AG09309 (cell line): ENCODE measurements at regions not wholly inside any gene's neighbourhood (a gene's known extent, or its start where the extent isn't known, plus 50 kb on each side); places are given as distances from the start of the nearest gene placed in this dataset.
A peak's percentile ranks its signal among the peaks of the same experiment; 100 is the strongest.

Experiments
- DNase-seq: peaks from one replicate; pipeline ENCODE4 v3.0.0-alpha.2; 2010; ENCODE audit warnings: low read depth
- H3K4me3 ChIP-seq: 2 replicates; pipeline ENCODE4 v1.5.1; 2011; ENCODE audit warnings: mild to moderate bottlenecking, low read depth, low read length, moderate library complexity; ENCODE audit not compliant: control insufficient read depth
- CTCF ChIP-seq: IDR thresholded peaks from 2 replicates; pipeline ENCODE4 v1.5.1; 2011; ENCODE audit warnings: mild to moderate bottlenecking, low read depth, low read length, inconsistent platforms; ENCODE audit not compliant: insufficient read depth, control insufficient read depth; ENCODE audit errors: missing control alignments

- DNase-seq: no peak
- no peak for TF ChIP-seq CTCF
- no peak overlapping the region for H3K4me3 ChIP-seq
Observed at GRCh38 chr2:55115761-55116597, 65.7 kb upstream of the RTN4 start.

GRCh38 chr2:55114597-55114996 lies 64.3 kb upstream of the RTN4 start:
- H3K4me3 ChIP-seq: no peak overlapping the region
- TF ChIP-seq CTCF: no peak
- no peak for DNase-seq

- no peak for DNase-seq
- no peak for TF ChIP-seq CTCF
- H3K4me3 ChIP-seq: no peak overlapping the region
Observed at GRCh38 chr2:55114082-55114481, 63.8 kb upstream of the RTN4 start.

- peak; percentile 6 for TF ChIP-seq CTCF
- H3K4me3 ChIP-seq: no peak overlapping the region
- DNase-seq: no peak
Observed at GRCh38 chr2:55112229-55113031, 62.2 kb upstream of the RTN4 start.

- no peak for TF ChIP-seq CTCF
- DNase-seq: peak; percentile 91
- no peak overlapping the region for H3K4me3 ChIP-seq
Observed at GRCh38 chr2:55111570-55112228, 61.4 kb upstream of the RTN4 start.

GRCh38 chr2:55111230-55111569 lies 60.9 kb upstream of the RTN4 start:
- no peak overlapping the region for H3K4me3 ChIP-seq
- DNase-seq: no peak
- TF ChIP-seq CTCF: no peak
